Choroid plexus epithelial cell (primary cell): ENCODE measurements at regions not wholly inside any gene's neighbourhood (a gene's known extent, or its start where the extent isn't known, plus 50 kb on each side); places are given as distances from the start of the nearest gene placed in this dataset.
A peak's percentile ranks its signal among the peaks of the same experiment; 100 is the strongest.

ENCODE experiments used
- DNase-seq: peaks from one replicate; pipeline ENCODE4 v3.0.0-alpha.2; 2010; ENCODE audit warnings: low read depth
- H3K4me3 ChIP-seq: 2 replicates; pipeline ENCODE4 v1.5.1; 2011; ENCODE audit warnings: low read depth, mild to moderate bottlenecking, control low read depth, low read length, moderate library complexity
- TF ChIP-seq, protein P1 (sequence below): conservative IDR thresholded peaks from 2 replicates; pipeline ENCODE4 v1.5.1; 2011; ENCODE audit warnings: low read depth, mild to moderate bottlenecking, control low read depth, inconsistent platforms, low read length, moderate library complexity

GRCh38 chr15:35307676-35308075 is 222.6 kb upstream of the NANOGP8 start:
- DNase-seq = no peak
- TF ChIP-seq, protein P1, sequence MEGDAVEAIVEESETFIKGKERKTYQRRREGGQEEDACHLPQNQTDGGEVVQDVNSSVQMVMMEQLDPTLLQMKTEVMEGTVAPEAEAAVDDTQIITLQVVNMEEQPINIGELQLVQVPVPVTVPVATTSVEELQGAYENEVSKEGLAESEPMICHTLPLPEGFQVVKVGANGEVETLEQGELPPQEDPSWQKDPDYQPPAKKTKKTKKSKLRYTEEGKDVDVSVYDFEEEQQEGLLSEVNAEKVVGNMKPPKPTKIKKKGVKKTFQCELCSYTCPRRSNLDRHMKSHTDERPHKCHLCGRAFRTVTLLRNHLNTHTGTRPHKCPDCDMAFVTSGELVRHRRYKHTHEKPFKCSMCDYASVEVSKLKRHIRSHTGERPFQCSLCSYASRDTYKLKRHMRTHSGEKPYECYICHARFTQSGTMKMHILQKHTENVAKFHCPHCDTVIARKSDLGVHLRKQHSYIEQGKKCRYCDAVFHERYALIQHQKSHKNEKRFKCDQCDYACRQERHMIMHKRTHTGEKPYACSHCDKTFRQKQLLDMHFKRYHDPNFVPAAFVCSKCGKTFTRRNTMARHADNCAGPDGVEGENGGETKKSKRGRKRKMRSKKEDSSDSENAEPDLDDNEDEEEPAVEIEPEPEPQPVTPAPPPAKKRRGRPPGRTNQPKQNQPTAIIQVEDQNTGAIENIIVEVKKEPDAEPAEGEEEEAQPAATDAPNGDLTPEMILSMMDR = no peak
- no peak overlapping the region for H3K4me3 ChIP-seq

GRCh38 chr15:35307026-35307425 is 221.9 kb upstream of the NANOGP8 start:
- no peak for DNase-seq
- no peak overlapping the region for H3K4me3 ChIP-seq
- TF ChIP-seq, protein P1 = no peak

GRCh38 chr15:35306361-35306981 is 221.4 kb upstream of the NANOGP8 start:
- peak; percentile 59 for DNase-seq
- H3K4me3 ChIP-seq = no peak overlapping the region
- TF ChIP-seq, protein P1 = no peak

DNA sequence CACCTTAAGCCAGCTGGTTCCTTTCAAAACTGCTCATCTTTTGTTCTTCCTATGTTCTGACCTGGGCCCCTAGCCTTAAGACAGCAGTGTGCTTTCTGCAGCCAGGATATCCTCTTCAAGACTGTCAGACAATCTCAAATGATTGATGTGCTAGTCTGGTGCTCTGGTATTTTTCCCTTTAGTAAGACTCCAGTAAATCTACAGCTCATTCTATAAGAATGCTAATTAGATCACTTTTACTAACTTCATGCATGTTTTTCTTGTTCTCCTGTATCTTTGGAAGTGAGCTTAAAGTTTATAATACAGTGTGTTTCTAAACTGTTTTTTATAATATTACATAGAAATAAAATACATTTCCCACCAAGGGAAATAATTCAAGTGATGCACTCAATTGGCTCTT is 220.9 kb upstream of the NANOGP8 start:
- H3K4me3 ChIP-seq = no peak overlapping the region
- TF ChIP-seq, protein P1 = no peak
- peak; percentile 71 for DNase-seq

DNA sequence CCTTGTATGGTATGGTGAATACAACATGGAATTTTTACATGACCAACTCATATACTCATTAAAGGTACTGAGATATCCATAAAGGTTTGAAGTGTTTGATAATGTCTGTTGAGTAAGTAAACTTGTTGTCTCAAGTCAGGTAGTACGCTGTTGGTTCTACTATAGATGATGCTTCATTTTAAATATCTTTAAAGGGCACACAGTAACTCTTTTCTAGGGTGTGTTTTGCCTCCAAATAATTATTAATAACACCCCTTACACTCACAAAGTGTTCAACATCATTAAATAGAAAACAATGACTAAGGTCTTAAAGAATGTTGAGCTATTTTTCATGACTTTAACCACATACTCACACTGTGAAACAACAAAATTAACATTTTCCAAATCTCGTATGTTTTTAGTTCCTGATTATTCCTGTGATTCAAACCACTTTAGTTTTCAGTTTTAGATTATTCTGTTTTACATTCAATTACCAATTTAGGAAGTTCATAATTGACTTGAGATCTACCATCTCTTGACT is 220.0 kb upstream of the NANOGP8 start:
- no peak for DNase-seq
- H3K4me3 ChIP-seq = no peak overlapping the region
- TF ChIP-seq, protein P1 = no peak

GRCh38 chr15:35304389-35304788 is 219.3 kb upstream of the NANOGP8 start:
- no peak overlapping the region for H3K4me3 ChIP-seq
- TF ChIP-seq, protein P1 = no peak
- DNase-seq = no peak

DNA sequence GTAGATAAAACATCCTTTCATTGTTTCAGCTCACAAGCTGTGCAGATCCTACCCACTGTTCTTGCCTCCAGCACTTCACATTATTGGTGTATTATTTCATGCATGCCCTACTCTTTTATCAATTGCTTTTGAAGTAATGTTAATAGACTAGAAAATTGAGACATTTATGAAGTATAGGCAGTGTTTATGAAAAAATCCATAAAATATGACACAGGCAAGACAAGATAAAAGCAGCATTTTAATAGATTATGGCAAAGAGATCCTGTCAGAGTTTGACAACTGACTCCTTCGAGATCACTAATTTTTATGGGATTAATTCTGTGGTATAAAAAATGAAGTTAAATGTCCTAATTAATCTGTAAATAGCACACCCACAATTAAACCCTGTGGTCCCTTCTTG is 217.2 kb upstream of the NANOGP8 start:
- TF ChIP-seq, protein P1 = no peak
- no peak overlapping the region for H3K4me3 ChIP-seq
- DNase-seq = no peak
